HG03469 (cell line): ENCODE measurements at regions not wholly inside any gene's neighbourhood (a gene's known extent, or its start where the extent isn't known, plus 50 kb on each side); places are given as distances from the start of the nearest gene placed in this dataset.
"Not testable (repeated sequence)": the region's sequence is repeated elsewhere in the genome, so short reads cannot be mapped to it uniquely, and the experiment has no call there.

ENCODE experiments used
- ATAC-seq: cut with Tn5 transposase; IDR thresholded peaks from one replicate; pipeline ENCODE4 v1.9.1; 2021; ENCODE audit warnings: mild to moderate bottlenecking, moderate library complexity, moderate number of reproducible peaks; ENCODE audit not compliant: unreplicated experiment

DNA sequence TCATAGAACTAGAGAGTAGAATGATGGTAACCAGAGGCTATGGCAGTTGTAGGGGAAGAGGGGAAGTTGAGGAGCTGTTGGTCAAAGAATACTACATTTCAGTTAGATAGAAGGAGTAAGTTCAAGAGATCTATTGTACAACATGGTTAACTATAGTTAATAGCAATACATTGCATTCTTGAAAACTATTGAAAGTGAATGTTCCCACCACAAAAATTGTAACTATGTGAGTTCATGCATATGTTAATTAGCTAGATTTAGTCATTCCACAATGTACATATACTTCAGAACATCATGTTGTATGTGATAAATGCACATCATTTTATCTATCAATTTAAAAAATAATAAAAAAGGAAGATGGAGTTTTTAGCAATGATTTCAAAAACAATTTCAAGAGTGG is 125.3 kb upstream of the IL15 start:
- no peak for ATAC-seq

DNA sequence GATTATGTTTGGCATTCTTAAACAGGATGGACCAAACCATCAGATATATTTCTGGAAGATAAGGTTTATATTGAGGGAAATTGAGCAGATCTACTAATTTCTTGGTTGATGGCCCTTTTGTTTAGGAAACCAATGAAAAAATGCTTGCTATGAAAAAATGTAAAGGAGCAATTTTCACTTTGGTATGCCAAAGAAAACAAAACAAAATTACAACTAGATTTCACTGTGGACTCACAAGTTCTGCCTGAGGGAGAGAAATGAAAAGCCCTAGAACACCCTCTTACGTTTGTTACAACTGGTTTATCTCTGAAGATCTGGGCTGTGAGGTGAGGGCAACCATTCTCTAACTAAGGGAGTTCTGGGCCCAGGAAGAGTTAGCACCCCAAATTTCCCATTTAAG is 122.5 kb upstream of the IL15 start:
- no peak for ATAC-seq

DNA sequence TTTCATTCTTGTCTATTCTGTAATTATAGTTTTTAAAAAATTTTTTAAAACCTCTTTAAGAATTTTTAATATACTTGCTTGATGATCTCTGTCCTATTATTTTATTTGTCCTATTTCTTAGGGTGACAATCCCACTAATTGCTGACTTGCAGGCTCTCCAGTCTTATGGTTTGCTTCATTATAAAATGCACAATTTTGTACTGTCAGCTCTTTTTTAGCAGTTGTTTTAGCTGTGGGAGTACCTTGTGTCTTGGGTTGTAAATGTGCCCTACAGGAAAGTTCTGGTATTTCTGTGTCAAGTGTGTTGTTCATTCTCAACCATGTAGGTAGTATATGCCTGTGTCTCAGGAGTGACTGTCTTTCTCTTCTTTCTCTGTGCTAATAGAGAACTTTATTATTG is 118.2 kb upstream of the IL15 start:
- ATAC-seq: no peak

DNA sequence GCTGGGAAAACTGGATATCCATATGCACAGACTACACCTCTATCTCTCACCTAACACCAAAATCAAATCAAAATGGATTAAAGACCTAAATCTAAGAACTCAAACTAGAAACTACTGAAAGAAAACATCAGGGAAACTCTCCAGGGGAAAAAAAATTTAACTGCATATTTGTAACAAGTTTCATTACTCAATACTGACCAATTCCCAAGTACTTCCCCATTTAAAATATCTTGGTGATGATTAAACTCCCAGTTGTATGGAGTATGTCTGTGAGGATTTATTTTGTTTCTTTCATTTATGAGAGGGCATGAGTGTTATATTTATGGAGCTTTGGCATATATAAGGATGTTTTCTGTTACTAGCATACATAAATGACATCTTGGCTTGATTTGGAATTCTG is 112.3 kb upstream of the IL15 start:
- no peak for ATAC-seq

DNA sequence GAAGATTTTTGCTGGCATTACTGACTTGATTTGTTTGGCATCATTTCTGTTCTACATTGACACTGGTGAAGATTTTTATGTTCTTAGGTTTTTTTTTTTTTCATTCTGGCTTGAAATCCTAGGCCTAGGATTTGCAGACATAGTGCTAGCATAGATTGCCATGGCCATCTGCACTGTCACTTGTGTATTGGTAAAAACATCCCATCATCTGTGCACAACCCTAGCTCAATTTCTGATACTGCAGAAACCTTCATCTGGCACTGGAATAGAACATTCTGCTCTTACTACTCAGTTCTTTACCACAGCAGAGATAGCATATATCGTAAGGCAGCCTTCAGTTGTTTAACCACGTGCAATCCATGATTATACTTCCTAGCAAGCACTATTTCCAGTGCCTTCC is 111.5 kb upstream of the IL15 start:
- no peak for ATAC-seq

DNA sequence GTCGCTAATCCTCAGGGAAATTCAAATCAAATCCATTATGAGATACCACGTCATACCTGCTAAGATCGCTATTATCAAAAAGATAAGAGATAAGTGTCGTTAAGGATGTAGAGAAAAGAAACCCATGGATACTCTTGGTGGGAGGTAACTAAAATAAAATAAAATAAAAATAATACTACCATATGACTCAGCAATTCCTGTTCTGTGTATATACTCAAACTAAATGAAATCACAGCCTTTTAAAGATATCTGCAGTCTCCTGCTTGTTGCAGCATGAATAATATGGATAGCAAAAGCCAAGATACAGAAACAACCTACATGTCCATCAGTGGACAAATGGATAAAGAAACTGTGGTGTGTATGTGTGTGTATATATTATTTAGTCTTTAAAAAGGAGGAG is 105.8 kb upstream of the IL15 start:
- no peak for ATAC-seq

DNA sequence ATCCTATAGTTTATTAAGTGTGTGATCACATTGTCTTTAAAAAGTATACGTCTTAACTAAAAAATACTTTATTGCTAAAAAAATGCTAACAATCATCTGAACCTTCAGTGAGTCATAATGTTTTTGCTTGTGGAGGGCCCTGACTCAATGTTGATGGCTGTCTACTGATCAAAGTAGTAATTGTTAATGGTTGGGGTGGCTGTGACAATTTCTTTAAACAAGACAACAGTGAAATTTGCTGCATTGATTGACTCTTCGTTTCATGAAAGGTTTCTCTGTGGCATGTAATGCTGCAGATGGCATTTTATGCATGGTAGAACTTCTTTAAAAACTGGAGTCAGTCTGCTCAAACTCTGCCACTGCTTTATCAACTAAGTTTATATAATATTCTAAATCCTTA is 101.4 kb upstream of the IL15 start:
- ATAC-seq: no peak

DNA sequence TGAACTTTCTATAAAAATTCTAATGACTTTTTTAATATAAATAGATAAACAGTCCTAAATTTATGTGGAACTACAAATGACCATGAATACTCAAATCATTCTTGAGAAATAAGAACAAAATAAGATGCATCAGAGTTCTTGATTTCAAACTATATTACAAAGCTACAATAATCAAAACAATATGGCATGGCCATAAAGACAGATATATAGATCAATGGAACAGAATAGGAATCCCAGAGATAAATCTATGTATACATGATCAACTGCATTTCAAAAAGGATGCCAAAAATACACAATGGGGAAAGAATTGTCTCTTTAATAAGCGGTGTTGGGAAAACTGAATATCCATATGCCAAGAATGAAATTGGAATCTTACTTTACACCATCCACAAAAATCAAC is 98.4 kb upstream of the IL15 start:
- no peak for ATAC-seq

DNA sequence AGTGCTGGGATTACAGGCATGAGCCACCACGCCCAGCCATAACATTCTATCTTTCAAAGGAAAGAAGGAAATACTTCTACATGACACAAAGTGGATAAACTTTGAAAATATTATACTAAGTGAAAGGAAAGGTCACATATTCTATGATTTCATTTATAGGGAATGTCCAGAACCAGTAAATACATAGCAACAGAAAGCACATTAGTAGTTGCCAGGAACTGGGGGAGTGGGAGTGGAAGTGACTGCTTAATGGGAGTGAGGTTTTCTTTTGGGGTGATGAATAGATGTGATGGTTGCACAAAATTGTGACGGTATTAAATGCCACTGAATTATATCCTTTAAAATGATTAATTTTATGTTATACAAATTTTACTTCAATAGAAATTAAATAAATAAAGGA is 95.7 kb upstream of the IL15 start:
- no peak for ATAC-seq

DNA sequence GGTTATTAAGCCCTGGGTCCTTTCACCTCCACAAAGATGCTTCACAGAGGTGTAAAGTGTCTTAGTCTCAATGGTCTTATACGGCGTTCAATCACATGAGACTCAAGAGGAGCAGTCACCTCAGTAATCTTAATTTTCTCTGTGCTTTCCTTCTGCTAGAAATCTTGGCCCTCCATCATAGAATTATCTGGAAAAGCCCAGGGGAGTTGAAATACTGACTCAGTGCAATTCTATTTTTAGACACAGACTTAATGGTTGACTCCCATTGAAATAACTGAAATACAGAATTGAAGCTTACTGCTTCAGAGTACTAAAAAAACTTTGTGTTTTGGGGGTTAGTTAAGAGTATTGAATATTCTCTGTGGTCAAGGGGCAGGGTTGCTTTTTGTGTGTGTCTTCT is 94.5 kb upstream of the IL15 start:
- no peak for ATAC-seq

DNA sequence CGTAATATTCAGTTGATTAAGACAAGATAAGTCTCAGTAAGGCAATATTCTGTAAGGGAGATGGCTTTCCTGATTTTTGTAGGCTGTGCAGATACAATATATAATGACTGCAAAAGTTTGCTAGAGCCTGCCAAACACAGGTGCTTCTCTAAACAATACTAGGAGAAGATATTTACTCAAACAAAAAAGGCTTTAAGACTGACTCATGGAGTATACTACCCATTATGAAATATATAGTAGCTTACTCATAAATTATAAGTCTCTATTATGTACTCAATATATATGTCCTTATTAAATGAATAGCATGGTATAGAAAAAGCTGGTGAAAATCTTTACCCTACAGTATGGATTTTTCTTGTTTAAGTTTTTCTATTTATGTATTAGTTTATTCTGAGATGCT is 93.2 kb upstream of the IL15 start:
- ATAC-seq: no peak

DNA sequence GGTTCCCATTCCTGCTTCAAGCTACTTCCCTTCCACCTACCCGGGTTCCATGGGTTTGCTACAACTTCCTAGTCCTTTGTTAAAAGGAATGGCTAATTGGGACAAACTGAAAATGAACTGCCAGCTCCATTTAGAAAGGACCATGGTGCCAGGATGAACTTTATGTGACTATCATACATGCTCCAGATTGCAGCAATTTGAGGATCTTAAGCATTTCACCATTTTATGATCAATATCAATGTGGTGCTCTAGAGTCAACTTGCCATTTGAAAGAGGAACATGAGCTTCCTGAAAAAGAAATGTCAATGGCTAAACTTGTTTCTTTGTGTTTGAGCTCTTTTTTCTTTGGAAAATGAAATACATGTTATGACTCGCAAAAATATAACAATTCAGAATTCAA is 92.7 kb upstream of the IL15 start:
- no peak for ATAC-seq

DNA sequence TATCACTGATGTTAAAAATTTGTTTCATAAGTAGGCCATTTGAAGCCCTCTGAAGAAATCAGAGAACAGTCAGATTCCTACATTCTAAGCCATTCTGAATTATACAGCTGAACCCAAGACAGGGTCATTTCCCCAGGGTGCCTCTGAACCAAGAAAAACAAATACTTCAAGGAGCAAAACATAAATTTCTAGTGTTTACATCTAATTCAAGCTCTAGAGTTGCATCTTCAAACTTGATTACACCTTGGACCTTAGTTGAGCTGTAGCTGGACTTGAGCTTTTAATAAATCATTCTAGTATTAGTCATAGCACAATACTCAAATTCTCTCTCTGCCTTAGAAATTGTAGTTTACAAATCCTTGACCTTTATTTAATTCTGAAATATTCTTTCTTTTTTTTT is 87.6 kb upstream of the IL15 start:
- no peak for ATAC-seq

DNA sequence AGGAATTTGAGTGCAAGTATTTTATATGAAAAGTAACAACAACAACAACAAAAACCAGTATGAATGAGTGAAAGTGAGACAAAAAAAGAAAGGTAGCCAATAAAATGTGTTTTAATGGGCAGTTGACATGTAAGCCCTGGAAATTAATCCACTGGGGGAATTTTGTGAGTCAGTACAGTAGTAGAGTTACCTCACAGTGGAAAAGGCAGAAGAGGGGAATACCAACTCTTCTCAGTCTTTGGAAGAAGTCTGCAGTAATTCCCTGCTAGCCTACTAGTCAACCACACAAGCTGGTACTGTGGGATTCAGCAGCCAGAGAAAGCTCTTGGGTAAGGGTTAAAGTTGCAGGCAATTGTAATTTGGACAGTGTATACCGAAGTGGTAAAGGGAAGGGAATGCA is 76.3 kb upstream of the IL15 start:
- no peak for ATAC-seq

DNA sequence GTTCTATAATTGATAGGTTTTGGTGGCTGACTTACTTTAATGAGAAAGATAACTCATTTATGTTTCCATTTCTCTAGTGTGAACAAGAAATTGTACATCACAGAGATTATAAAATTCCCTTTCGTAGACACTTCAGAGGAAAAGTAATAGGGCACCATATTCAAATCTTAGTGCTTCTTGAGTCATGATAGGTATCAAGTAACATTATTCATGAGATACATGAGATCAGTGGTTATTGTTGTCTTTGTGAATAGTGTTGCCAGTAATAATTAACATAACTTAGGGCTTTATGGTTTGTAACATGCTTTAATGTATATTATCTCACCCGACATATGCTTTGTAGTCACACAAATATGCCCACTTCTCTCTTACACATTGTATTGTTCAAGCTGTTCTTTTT is 73.7 kb upstream of the IL15 start:
- no peak for ATAC-seq

DNA sequence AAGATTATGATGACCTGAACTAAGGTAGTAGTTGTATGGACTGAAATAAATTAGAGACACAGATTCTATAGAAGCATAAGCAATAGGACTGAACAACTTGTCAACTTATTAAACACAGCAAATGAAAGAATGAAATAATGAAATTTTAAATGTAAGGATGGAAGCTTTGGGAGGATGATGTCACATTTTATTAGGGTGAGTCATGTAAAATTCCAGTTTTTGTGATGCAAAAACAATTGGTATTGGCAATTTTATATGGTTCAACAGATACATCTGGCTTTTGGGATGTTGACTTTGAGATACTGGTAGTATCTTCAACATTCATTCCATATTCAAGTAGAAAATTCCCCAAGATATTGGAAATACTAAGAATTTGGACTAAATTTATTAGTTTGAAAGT is 72.7 kb upstream of the IL15 start:
- ATAC-seq: no peak

DNA sequence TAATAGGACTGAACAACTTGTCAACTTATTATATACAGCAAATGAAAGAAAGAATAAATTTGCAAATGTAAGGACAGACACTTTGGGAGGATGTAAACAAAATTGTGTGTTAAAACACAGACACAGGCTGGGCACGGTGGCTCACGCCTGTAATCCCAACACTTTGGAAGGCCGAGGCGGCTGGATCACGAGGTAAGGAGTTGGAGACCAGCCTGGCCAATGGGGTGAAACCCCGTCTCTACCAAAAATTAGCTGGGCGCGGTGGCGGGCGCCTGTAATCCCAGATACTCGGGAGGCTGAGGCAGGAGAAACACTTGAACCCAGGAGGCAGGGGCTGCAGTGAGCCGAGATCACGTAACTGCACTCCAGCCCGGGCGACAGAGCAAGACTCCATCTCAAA is 71.4 kb upstream of the IL15 start:
- not testable (repeated sequence) for ATAC-seq

DNA sequence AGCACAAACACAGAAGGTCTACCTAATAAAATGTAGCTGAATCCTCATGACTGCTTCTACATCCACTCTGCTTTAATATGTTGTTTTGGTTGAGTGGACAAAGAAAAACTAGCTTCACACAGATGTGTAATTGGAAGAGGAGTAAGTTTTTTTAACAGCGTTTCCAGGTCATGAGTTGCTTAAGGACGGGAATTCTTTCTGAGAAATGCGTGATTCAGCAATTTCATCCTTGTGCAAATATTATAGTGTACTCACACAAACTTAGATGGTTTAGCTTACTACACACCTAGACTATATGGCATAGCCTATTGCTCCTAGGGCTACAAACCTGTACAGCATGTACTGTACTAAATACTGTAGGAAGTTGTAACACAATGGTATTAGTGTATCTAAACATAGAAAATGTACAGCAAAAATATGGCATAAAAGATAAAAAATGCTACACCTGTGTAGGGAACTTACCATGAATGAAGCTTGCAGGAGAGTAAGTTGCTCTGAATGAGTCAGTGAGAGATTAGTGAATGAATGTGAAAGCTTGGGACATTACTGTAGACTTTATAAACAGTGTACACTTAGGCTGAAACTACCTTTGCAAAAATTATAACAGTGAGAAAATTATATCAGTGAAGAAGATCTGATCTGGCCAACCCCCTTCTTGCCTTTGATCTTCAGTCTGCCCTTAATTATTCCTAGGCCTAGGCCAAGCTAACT is 70.8 kb upstream of the IL15 start:
- ATAC-seq: no peak

DNA sequence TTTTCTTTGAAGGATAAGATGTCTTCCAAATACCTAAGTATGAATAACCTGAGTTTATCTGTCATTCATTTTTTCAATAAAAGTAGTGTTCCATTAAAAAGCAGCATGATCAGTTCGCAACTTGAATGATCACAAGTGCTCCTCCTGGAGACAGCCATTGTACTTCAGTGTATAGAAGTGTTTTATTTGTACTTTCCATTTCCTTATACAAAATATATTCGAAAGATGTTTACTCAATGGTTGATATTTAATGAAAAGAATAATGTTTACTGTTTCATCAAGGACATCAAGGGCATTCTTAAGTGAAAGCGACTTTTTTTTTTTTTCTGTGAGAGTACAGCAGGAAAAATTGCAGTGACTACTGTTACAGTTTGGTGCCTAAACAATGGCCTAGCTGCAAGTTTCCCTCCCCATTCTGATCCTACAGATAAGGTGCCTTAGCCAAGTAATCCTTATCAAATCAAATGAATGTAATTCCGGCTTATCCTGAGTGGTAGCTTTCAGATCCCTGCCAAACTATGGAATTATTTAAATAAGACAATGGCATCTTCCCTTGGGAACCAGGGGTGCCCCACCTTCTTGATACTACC is 69.0 kb upstream of the IL15 start:
- ATAC-seq: no peak

DNA sequence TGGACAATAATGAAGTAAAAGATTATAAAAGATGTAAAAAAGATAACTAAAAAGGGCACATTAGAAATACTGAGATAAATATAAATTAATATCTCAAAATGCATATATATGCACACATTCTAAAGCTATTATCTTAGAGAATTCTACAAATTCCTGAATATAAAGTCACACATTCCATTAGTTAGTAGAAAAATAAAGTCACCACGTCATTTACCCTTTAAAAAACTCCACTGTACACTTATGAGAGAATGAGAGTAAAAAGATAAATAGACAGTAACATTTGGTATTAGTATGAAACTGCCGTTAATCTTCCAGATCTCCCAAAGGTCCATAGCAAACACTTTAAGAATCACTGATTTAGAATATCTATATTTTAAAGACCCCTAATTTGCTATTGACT is 67.2 kb upstream of the IL15 start:
- no peak for ATAC-seq

DNA sequence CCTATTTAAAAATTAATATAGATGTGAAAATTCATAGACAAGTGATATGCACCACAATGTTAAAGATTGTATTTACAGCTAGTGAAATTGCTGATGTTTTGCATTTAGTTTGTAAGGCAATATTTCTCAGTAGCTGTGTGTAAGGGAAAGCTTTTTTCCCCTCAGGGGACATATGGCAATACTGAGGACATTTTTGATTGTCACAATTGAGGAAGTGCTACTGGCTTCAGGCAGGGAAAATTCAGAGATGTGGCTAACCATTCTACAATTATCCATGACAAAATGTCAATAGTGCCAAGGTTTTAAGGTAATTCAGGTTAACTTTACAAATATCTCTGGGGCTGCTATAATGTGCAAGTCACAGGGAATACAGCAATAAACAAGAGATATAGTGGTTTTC is 66.1 kb upstream of the IL15 start:
- ATAC-seq: no peak

DNA sequence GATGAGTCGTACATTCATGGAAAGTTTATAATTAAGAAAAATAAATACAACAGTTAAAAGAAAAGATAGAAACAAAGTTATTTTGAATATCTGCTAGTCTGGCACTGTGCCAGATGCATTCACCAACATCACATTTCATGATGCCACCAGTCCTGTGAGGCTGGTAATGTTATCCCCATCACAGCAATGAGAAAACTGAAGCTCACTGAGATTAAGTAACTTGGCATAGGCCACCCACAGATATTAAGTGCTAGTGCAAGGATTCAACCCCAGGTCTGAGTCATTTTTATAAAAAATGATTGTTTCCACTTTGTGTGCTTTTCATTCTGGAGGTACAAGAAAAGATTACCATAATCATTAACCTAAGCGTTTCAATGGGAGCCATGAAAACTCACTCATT is 65.0 kb upstream of the IL15 start:
- ATAC-seq: no peak

DNA sequence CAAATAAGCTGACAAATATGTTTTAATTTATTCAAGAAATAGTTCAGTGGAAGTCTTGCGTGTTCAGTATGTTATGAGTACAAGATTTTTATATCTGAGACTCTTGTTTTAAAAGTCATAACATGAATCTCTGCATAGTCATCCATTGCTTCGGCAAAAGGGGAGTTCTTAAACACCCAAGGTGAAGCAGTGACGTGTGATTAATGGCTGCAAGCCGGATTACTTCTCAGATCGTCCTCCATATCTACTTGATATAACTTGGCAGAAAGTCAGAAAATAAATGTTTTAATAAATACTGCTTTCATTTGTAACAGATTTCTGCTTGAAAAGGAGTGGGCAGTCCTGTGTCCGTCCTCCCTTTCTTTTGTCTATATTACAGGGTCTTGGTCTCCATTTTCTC is 64.6 kb upstream of the IL15 start:
- ATAC-seq: no peak
